ENCODE measurements at regions not wholly inside any gene's neighbourhood (a gene's known extent, or its start where the extent isn't known, plus 50 kb on each side); places are given as distances from the start of the nearest gene placed in this dataset.

DNA sequence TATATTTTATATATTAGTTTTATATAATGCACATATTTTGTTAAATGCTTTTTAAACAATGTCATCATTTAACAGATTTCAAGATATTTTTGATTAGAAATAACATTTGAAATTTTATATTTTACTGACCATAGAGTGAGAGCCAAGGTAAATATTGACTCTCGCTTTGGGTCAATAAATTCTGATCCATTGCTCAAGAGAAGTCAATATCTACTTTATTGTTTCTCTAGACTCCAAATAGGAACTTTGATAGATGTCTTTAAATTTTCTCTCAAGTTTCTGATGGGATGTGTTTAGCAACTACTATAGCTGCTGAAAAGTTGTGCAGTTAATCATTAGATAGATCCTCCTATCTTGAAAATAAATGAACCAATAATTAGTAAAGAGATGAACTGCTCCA lies 61.4 kb upstream of the ATXN7L3B start:
- DNase-seq (ENCODE audit: low spot score), result no peak

DNA sequence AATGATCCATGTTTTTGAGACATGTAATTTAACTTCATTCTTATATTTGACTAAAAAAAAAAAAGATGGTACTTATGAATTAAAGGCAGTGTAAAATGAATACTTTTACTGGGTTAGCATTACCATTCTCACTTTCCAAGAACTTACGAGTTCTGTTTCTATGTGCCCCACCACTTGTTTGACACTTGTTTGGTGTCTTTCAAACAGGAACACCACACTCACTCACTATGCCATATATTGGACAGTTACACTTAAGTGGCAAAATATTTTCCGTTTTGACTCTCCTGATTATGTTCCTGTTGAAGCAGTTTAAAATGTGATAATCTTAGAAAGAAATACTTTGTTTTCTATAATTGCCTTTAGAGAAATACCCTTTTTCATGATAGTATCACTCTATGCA lies 56.6 kb upstream of the ATXN7L3B start:
- no peak for DNase-seq (ENCODE audit: low spot score)

DNA sequence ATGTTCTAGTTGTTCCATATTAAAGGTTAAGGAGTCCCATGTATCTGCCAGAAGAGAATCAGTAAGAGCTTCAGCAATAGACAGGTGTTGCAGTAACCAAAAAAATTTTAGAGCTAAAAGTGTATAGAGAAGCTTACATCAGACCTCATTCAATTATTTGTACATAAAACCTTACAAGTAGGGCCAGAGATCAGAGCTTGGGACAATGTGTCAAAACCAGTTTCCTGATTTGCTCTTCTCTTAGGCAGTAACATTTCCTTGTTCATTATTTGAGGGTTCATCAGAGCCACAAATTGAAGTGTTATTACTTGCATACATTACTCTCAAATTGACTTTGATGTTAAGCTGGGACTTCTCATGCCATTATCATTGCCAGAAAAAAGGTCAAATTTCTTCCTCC lies 55.5 kb upstream of the ATXN7L3B start:
- no peak for DNase-seq (ENCODE audit: low spot score)

DNA sequence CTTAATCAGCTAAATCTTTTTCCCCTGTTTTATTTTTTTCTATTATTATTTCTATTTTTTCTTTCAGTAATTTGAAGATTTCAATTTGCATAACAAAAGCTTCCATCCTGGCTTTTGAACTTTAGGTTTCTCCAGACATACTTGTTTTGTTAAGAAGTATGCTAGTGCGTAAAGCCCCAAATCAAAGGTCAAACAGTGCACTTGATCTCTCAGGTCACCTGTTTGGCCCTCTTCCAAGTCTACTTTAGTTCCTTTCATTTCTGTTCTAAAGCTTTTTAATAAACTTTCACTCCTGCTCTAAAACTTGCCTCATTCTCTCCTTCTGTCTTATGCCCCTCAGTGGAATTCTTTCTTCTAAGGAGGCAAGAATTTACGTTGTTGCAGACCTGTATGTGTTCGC lies 54.6 kb upstream of the ATXN7L3B start:
- no peak for DNase-seq (ENCODE audit: low spot score)

Measured in hepatic stellate cell (primary cell).